HEK293T (cell line): ENCODE measurements at regions not wholly inside any gene's neighbourhood (a gene's known extent, or its start where the extent isn't known, plus 50 kb on each side); places are given as distances from the start of the nearest gene placed in this dataset.

Experiments
- CTCF ChIA-PET: fragments of 350-600 bp; formaldehyde crosslinking; extraction: SDS; loops from one replicate; lab custom pipeline; 2021; ENCODE audit warnings: antibody characterized with exemption, inconsistent platforms; lab: Yijun Ruan, JAX
- POLR2A ChIA-PET: fragments of 350-600 bp; formaldehyde crosslinking; extraction: SDS; loops from one replicate; lab custom pipeline; 2020; ENCODE audit warnings: antibody characterized with exemption, inconsistent platforms; lab: Yijun Ruan, JAX
- DNase-seq: peaks from one replicate; pipeline ENCODE4 v3.0.0; 2012; ENCODE audit warnings: mixed read lengths; ENCODE audit errors: extremely low spot score
- ARNT ChIP-seq: fragments of 450-650 bp; IDR thresholded peaks from 2 replicates; pipeline ENCODE4 v1.6.1; 2017; ENCODE audit warnings: mild to moderate bottlenecking
- BHLHE40 ChIP-seq: fragments of 450-650 bp; IDR thresholded peaks from 2 replicates; pipeline ENCODE4 v1.6.1; 2016; ENCODE audit warnings: mild to moderate bottlenecking, moderate library complexity, borderline replicate concordance
- CTBP1 ChIP-seq: fragments of 450-650 bp; IDR thresholded peaks from 2 replicates; pipeline ENCODE4 v1.6.1; 2016; ENCODE audit warnings: borderline replicate concordance
- ELF4 ChIP-seq: fragments of 450-650 bp; IDR thresholded peaks from 2 replicates; pipeline ENCODE4 v1.6.1; 2017; ENCODE audit warnings: antibody characterized with exemption
- FOXA1 ChIP-seq: fragments of 450-650 bp; IDR thresholded peaks from 2 replicates; pipeline ENCODE4 v1.6.1; 2016; ENCODE audit warnings: mild to moderate bottlenecking
- FOXK2 ChIP-seq: fragments of 450-650 bp; IDR thresholded peaks from 2 replicates; pipeline ENCODE4 v1.6.1; 2016; ENCODE audit warnings: mild to moderate bottlenecking
- FOXM1 ChIP-seq: fragments of 450-650 bp; IDR thresholded peaks from 2 replicates; pipeline ENCODE4 v1.6.1; 2017; ENCODE audit warnings: mild to moderate bottlenecking, borderline replicate concordance
- HDGF ChIP-seq: fragments of 450-650 bp; IDR thresholded peaks from 2 replicates; pipeline ENCODE4 v1.6.1; 2017; ENCODE audit warnings: antibody characterized with exemption, borderline replicate concordance
- L3MBTL2 ChIP-seq: fragments of 450-650 bp; conservative IDR thresholded peaks from 2 replicates; pipeline ENCODE4 v1.6.1; 2016; ENCODE audit warnings: mild to moderate bottlenecking
- LEF1 ChIP-seq: fragments of 450-650 bp; IDR thresholded peaks from 2 replicates; pipeline ENCODE4 v1.6.1; 2017; ENCODE audit warnings: mild to moderate bottlenecking, borderline replicate concordance
- NFRKB ChIP-seq: fragments of 450-650 bp; IDR thresholded peaks from 2 replicates; pipeline ENCODE4 v1.6.1; 2016; ENCODE audit warnings: mild to moderate bottlenecking, moderate library complexity
- SP1 ChIP-seq: fragments of 450-650 bp; IDR thresholded peaks from 2 replicates; pipeline ENCODE4 v1.6.1; 2017
- SUZ12 ChIP-seq: fragments of 450-650 bp; IDR thresholded peaks from 2 replicates; pipeline ENCODE4 v1.6.1; 2016; ENCODE audit warnings: mild to moderate bottlenecking
- TARDBP ChIP-seq: fragments of 450-650 bp; IDR thresholded peaks from 2 replicates; pipeline ENCODE4 v1.6.1; 2016
- ZNF384 ChIP-seq: fragments of 450-650 bp; IDR thresholded peaks from 2 replicates; pipeline ENCODE4 v1.6.1; 2016
- TF ChIP-seq, protein P1 (sequence below): fragments of 450-650 bp; IDR thresholded peaks from 2 replicates; pipeline ENCODE4 v1.6.1; 2016

DNA sequence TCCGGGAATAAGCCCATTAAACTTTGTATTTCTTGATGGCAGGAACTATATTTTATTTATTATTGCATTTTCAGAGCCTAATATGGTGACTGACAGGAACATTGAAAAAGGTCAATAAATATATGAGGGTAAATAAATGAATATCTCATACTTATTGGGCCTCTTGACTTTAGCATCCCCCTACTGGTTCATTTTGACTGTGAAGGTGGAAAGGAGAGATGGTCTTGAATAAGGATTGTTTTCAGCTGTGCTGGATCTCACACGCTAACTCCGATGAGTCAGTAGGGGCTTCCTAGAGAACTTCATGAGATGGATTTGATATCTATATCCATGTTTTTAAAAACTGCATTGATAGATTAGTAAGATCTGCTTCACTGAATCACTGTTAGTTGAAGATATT lies 1026.0 kb downstream of the REEP3 start:
- DNase-seq, result no peak
- TF ChIP-seq L3MBTL2, result no peak
- no peak for TF ChIP-seq FOXK2
- no peak for TF ChIP-seq BHLHE40
- no peak for TF ChIP-seq ARNT
- TF ChIP-seq SP1, result no peak
- TF ChIP-seq, protein P1, sequence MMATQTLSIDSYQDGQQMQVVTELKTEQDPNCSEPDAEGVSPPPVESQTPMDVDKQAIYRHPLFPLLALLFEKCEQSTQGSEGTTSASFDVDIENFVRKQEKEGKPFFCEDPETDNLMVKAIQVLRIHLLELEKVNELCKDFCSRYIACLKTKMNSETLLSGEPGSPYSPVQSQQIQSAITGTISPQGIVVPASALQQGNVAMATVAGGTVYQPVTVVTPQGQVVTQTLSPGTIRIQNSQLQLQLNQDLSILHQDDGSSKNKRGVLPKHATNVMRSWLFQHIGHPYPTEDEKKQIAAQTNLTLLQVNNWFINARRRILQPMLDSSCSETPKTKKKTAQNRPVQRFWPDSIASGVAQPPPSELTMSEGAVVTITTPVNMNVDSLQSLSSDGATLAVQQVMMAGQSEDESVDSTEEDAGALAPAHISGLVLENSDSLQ, result no peak
- TF ChIP-seq NFRKB, result no peak
- TF ChIP-seq TARDBP, result no peak
- ChIA-PET POLR2A (no interaction called here), CTCF (no interaction called here)

DNA sequence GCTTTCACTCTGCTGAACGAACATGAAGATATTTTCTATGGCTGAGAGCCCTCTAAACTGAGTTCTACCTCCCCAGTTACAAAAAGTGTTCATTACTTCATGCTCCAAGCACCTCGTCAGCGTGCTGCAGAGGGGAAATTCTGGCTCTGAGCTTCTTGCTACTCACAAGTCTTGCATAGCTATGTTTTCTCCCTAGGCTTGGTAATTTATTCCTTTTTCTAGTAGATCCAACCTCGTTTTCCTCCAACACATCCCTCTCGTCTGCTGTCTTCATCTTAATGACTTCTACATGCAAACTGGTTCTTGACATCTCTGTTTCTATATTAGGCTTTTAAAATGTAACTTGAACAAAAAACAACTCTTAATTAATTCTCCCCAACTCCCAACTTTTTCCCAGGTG lies 1034.5 kb downstream of the REEP3 start:
- POLR2A ChIA-PET, result no interaction called here
- no peak for DNase-seq
- CTCF ChIA-PET, result no interaction called here
- TF ChIP-seq, protein P1, result no peak
- TF ChIP-seq BHLHE40 (no peak), CTBP1 (no peak), HDGF (no peak), TARDBP (no peak), SP1 (no peak), FOXA1 (no peak), ARNT (no peak), FOXM1 (no peak), SUZ12 (no peak), LEF1 (no peak), L3MBTL2 (no peak), FOXK2 (no peak), ELF4 (no peak), ZNF384 (no peak), NFRKB (no peak)

DNA sequence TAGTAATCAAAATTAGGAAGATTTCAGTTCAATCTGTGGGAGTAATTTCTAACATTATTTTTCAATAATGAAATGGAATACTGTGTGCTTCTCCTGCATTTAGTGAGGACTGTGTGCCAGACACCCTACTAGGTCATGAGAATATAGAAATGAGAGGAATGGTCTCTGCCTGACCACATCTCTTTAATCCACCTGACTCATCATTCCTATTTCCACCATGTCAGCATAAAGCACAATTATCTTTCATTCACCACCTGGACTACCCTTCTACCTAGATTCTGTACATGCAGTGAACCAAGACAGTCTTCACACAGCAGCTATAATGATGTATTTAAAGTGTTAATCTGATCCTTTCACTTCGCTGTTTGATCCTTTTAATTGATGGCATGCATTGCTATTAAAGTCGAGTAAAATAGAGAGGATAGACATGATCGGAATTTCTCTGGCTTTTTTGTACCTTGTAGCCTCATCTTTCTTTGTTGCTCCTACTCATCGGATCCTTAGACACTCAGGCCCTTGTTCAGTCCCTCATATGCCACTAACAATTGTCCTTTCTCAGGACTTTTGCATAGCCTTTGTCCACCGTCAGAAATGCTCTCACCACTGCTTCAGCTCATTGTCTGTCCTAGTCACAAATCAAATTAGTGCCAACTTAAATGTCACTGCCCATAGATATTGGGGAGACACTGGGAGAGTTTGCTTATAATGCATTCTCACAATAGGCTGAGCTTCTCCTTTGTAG lies 1037.1 kb downstream of the REEP3 start:
- TF ChIP-seq FOXA1 (no peak), LEF1 (no peak), TARDBP (no peak), SUZ12 (no peak), ARNT (no peak), SP1 (no peak), FOXM1 (no peak), HDGF (no peak), BHLHE40 (no peak), ZNF384 (no peak), CTBP1 (no peak), L3MBTL2 (no peak), FOXK2 (no peak), ELF4 (no peak), NFRKB (no peak)
- TF ChIP-seq, protein P1, result no peak
- POLR2A ChIA-PET, result no interaction called here
- no peak for DNase-seq
- CTCF ChIA-PET, result no interaction called here

DNA sequence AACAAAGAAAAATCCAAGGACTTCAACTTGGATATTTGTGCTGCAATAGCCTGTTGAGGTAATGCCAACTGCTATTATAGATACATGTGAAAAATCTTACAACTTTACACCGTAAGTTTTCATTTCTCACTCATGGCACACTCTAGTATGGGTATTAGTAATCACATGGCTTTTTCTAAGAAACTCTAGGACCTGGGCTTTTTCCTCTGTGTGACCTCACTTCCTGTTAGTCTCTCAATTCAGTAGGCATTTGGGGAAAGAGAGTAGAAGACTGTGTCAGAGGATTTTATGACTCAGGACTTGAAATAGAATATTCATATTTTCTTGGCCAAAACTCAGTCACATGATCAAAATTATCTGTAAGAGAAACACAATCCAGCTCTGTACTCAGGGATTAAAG lies 1049.9 kb downstream of the REEP3 start:
- CTCF ChIA-PET, result no interaction called here
- DNase-seq, result no peak
- TF ChIP-seq L3MBTL2, result no peak
- no peak for TF ChIP-seq SP1
- TF ChIP-seq LEF1, result no peak
- TF ChIP-seq FOXM1, result no peak
- TF ChIP-seq FOXK2, result no peak
- no peak for TF ChIP-seq FOXA1
- TF ChIP-seq BHLHE40, result no peak
- TF ChIP-seq CTBP1, result no peak
- no peak for TF ChIP-seq HDGF
- TF ChIP-seq, protein P1, result no peak
- no peak for TF ChIP-seq SUZ12
- no peak for TF ChIP-seq ELF4
- no peak for TF ChIP-seq ZNF384
- TF ChIP-seq TARDBP, result no peak
- no peak for TF ChIP-seq ARNT
- no peak for TF ChIP-seq NFRKB
- POLR2A ChIA-PET, result no interaction called here

DNA sequence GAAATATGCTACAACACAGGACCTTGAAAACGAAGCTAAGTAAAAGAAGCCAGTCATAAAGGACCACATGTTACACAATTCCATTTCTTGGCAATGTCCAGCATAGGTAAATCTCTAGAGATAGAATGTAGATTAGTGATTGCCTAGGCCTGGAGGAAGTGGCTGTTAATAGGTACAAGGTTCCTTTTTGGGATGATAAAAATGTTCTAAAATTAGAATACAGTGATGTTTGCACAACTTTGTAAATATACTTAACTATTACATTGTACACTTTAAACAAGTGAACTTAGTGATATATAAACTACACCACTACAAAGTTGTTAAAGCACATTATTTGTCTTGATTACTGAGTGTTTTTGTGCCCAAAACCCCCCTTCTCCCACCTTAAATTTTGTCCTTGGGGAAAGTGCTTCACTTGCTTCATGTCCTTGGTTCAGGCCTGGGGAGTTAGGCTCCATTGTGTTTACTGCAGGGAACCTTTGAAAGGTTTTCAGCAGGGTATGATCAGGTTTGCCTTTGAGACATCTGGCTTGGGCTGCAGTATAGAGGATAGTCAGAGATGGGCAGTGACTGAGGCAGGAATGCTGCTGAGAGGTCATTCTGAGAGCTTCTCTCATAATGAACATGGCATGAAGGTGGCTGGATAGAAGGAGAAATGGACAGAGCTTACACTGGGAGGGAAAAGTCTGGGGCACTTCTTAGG lies 1052.6 kb downstream of the REEP3 start:
- POLR2A ChIA-PET, result no interaction called here
- CTCF ChIA-PET, result no interaction called here
- DNase-seq, result no peak
- TF ChIP-seq TARDBP, result no peak
- no peak for TF ChIP-seq LEF1
- TF ChIP-seq NFRKB, result no peak
- TF ChIP-seq FOXK2, result no peak
- TF ChIP-seq BHLHE40, result no peak
- TF ChIP-seq L3MBTL2, result no peak
- TF ChIP-seq SUZ12, result no peak
- TF ChIP-seq ARNT, result no peak
- TF ChIP-seq, protein P1, result no peak
- TF ChIP-seq ELF4, result no peak
- TF ChIP-seq SP1, result no peak
- TF ChIP-seq FOXA1, result no peak
- no peak for TF ChIP-seq ZNF384
- no peak for TF ChIP-seq HDGF
- no peak for TF ChIP-seq FOXM1
- no peak for TF ChIP-seq CTBP1
